Stomach (tissue), 8 donors: ENCODE measurements at regions not wholly inside any gene's neighbourhood (a gene's known extent, or its start where the extent isn't known, plus 50 kb on each side); places are given as distances from the start of the nearest gene placed in this dataset.

Experiments
- DNase-seq, 2 donors: peaks; one replicate each; pipeline versions ENCODE4 v3.0.0 to v3.0.0-alpha.2; 2013 to 2019
- H3K27ac ChIP-seq, 5 donors: fragments of 200-600 bp in 4 of 5; sonication (generic) in 4 of 5; one replicate each; pipeline ENCODE4 v1.5.1; 2013 to 2019; ENCODE audit warnings: mild to moderate bottlenecking in 1 of 5, moderate library complexity in 1 of 5
- H3K27me3 ChIP-seq, 3 donors: fragments of 200-600 bp; sonication (generic); one replicate each; pipeline ENCODE4 v1.5.1; 2017 to 2019; ENCODE audit warnings: mixed run types in 1 of 3
- H3K36me3 ChIP-seq, 4 donors: fragments of 200-600 bp; sonication (generic); 1 replicate in 3 of 4; 2 replicates in 1 of 4; pipeline ENCODE4 v1.5.1; 2016 to 2019
- H3K4me1 ChIP-seq, 4 donors: fragments of 200-600 bp; sonication (generic); one replicate each; pipeline ENCODE4 v1.5.1; 2016 to 2019
- H3K4me3 ChIP-seq, 4 donors: fragments of 200-600 bp; sonication (generic) in 3 of 4; one replicate each; pipeline ENCODE4 v1.5.1; 2016 to 2019; ENCODE audit warnings: mild to moderate bottlenecking in 1 of 4
- H3K9me3 ChIP-seq, 4 donors: fragments of 200-600 bp; sonication (generic); one replicate each; pipeline ENCODE4 v1.5.1; 2016 to 2019
- EP300 ChIP-seq: sonication (generic); formaldehyde crosslinking; IDR thresholded peaks from one replicate; pipeline ENCODE4 v1.6.1; 2017; ENCODE audit warnings: antibody characterized with exemption
- POLR2A ChIP-seq, 4 donors: fragments of 450-650 bp; IDR thresholded peaks; one replicate each; pipeline ENCODE4 v1.6.1; 2016; ENCODE audit warnings: antibody characterized with exemption in 4 of 4, control low read depth in 2 of 4, mild to moderate bottlenecking in 1 of 4, moderate library complexity in 1 of 4
- POLR2AphosphoS5 ChIP-seq, 3 donors: sonication (generic); formaldehyde crosslinking; IDR thresholded peaks; one replicate each; pipeline ENCODE4 v1.6.1; 2016; ENCODE audit warnings: antibody characterized with exemption in 3 of 3
- WGBS, 5 donors: extraction: QIAGEN DNeasy Blood & Tissue Kit in 3 of 5; methylation state at CpG; one replicate each; pipeline versions ENCODE4 v1.1.5 to v1.1.7; 2013 to 2018; 5-methylcytosine and 5-hydroxymethylcytosine counted together
- intact Hi-C: fragments of 100-400 bp; cut with DNase I; formaldehyde crosslinking; loops from one replicate; pipeline ENCODE4 v1.15.1; 2023; ENCODE audit warnings: low total_unique reads
- TF ChIP-seq, protein P1 (sequence below), 7 experiments: fragments of 450-650 bp in 4 of 7; fragments of 200-600 bp in 3 of 7; sonication (generic) in 3 of 7; IDR thresholded peaks; one replicate each; pipeline ENCODE4 v1.5.1; 2016 to 2019; ENCODE audit warnings: antibody characterized with exemption in 7 of 7, control low read depth in 2 of 7, mild to moderate bottlenecking in 1 of 7
- donor health status: healthy with polysubstance abuse.
- donor health status: Bipolar disorder and iron deficiency.
- donor health status: healthy.

DNA sequence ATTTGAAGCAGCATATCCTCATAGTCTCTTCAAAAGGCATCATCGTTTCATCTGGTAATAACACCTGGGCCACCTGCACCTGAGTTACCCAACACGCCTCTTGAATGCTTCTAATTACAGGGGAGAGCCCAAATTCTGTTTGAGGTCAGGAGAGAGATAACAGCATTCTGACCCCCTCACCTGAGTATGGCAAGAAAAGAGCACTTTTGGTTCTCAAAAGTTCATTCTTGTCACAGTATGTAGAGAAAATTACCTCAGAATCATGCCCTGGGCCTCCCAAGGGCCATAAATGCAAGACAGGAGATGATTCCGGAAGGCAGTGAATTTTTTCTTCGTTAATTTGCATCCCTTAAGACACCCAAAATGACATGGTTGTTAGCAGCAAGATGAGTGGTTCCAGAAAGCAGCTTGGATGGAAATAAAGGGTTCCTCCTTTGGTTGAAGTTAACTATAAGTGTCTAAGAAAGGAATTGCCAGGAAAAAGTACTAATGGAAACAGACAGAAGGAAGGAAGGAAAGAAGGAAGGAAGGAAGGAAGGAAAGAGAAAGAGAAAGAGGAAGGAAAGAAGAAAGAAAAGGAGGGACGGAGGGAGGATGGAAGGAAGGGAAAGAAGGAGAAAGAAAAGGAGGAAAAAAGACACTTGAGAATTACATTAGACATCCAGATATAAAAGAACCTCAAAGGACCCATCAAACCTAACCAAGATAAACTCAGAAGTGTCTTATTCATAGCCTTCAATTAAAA, 228.4 kb upstream of the RHOBTB1 start:
- no peak for TF ChIP-seq POLR2A (IDR thresholded peaks at IDR 0.05)
- no peak for TF ChIP-seq EP300
- TF ChIP-seq POLR2AphosphoS5 (IDR thresholded peaks at IDR 0.05) = no peak
- TF ChIP-seq, protein P1, sequence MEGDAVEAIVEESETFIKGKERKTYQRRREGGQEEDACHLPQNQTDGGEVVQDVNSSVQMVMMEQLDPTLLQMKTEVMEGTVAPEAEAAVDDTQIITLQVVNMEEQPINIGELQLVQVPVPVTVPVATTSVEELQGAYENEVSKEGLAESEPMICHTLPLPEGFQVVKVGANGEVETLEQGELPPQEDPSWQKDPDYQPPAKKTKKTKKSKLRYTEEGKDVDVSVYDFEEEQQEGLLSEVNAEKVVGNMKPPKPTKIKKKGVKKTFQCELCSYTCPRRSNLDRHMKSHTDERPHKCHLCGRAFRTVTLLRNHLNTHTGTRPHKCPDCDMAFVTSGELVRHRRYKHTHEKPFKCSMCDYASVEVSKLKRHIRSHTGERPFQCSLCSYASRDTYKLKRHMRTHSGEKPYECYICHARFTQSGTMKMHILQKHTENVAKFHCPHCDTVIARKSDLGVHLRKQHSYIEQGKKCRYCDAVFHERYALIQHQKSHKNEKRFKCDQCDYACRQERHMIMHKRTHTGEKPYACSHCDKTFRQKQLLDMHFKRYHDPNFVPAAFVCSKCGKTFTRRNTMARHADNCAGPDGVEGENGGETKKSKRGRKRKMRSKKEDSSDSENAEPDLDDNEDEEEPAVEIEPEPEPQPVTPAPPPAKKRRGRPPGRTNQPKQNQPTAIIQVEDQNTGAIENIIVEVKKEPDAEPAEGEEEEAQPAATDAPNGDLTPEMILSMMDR (IDR thresholded peaks at IDR 0.05) = no peak
- no peak for DNase-seq
- no peaks in the 10 kb centered on the region for H3K36me3 ChIP-seq
- no peak overlapping the region for H3K4me3 ChIP-seq
- H3K4me1 ChIP-seq = peaks cover 0 to 16% (median 3%) of the 10 kb centered on the region in 4 donors
- H3K9me3 ChIP-seq = no peaks in the 10 kb centered on the region
- H3K27ac ChIP-seq = no peak overlapping the region
- H3K27me3 ChIP-seq = no peaks in the 10 kb centered on the region
- intact Hi-C loops = no loop called here
- WGBS, 5 donors = 86 to 92% (median 91%) methylated on average over 5 of the region's 5 CpGs

DNA sequence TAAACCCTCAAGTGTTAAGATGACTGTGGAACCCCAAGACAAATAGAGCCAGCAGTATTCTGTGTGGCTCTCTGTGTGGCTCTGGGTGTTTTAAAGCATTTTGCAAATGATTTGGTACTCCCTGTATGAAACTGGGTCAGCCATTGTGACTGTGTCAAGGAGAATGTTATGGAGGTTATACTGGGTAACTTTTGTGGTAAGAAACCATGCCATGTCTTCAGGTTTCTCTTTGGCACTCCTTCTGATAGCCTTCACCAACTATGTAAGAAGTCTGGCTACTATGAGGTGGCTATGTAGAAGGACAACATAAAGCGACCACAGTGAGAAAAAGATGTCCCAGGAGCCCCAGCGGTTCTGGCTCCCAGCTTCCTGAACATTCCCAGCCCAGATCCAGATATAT, 226.6 kb upstream of the RHOBTB1 start:
- H3K9me3 ChIP-seq = no peaks in the 10 kb centered on the region
- no peak overlapping the region for H3K27ac ChIP-seq
- H3K36me3 ChIP-seq = no peaks in the 10 kb centered on the region
- TF ChIP-seq, protein P1 (IDR thresholded peaks at IDR 0.05) = no peak
- TF ChIP-seq EP300 = no peak
- no peak for TF ChIP-seq POLR2AphosphoS5 (IDR thresholded peaks at IDR 0.05)
- no peak for TF ChIP-seq POLR2A (IDR thresholded peaks at IDR 0.05)
- intact Hi-C loops = no loop called here
- H3K27me3 ChIP-seq = no peaks in the 10 kb centered on the region
- DNase-seq = no peak
- 68 to 94% (median 88%) methylated on average over 2 of the region's 2 CpGs for WGBS, 5 donors
- H3K4me3 ChIP-seq = no peak overlapping the region
- H3K4me1 ChIP-seq = peaks cover 0 to 20% (median 0%) of the 10 kb centered on the region in 4 donors

DNA sequence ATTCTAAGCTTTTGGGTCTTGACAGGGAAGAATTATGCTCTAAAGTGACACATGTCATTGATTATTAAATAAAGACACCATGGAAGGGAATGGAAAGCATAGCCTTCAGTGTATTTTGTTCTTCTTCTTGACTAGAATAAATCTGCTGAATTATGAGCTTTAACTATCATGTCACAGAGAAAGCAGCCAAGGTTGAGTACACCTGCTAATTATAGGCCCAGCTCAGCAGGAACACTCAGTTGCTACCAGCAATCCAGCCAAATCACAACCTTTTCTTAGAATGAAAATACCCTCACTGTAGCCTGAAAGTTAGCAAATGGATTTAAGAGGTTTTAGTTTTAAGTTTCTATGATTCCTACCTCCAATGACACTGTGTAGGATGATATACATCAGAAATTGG, 225.3 kb upstream of the RHOBTB1 start:
- Histone ChIP-seq H3K36me3 (no peaks in the 10 kb centered on the region), H3K4me3 (no peak overlapping the region), H3K27ac (no peak overlapping the region), H3K4me1 (peaks cover 0 to 20% (median 8%) of the 10 kb centered on the region in 4 donors), H3K27me3 (no peaks in the 10 kb centered on the region), H3K9me3 (no peaks in the 10 kb centered on the region)
- no peak for DNase-seq
- intact Hi-C loops = no loop called here
- TF ChIP-seq EP300 (no peak), POLR2A (IDR thresholded peaks at IDR 0.05) (no peak), POLR2AphosphoS5 (IDR thresholded peaks at IDR 0.05) (no peak)
- TF ChIP-seq, protein P1 (IDR thresholded peaks at IDR 0.05) = no peak

DNA sequence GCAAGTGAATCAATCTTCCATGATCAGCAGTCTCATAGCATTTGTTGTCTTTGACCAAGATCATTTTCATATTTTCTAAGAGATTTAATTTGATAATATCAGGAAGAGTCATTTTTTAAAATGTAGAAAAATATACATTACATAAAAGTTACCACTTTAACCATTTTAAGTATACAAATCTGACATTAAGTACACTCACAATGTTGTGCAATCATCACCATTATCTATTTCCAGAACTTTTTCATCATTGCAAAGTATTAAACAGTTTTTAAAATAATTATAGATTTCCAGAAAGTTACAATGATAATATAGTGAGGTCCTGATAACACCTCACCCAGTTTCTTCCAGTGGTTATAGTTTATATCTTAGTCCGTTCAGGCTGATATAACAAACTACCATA, 222.5 kb upstream of the RHOBTB1 start:
- TF ChIP-seq EP300 (no peak), POLR2A (IDR thresholded peaks at IDR 0.05) (no peak), POLR2AphosphoS5 (IDR thresholded peaks at IDR 0.05) (no peak)
- TF ChIP-seq, protein P1 (IDR thresholded peaks at IDR 0.05) = no peak
- Histone ChIP-seq H3K4me1 (peaks cover 0 to 21% (median 8%) of the 10 kb centered on the region in 4 donors), H3K27me3 (no peaks in the 10 kb centered on the region), H3K4me3 (no peak overlapping the region), H3K27ac (no peak overlapping the region), H3K9me3 (no peaks in the 10 kb centered on the region), H3K36me3 (no peaks in the 10 kb centered on the region)
- 69 to 77% (median 73%) methylated on average over 1 of the region's 1 CpG for WGBS, 5 donors
- intact Hi-C loops = no loop called here
- no peak for DNase-seq
